Ovary (tissue), 3 donors: ENCODE measurements at regions not wholly inside any gene's neighbourhood (a gene's known extent, or its start where the extent isn't known, plus 50 kb on each side); places are given as distances from the start of the nearest gene placed in this dataset.

Experiments
- CTCF ChIP-seq, 3 donors: fragments of 450-650 bp in 2 of 3; fragments of 200-600 bp in 1 of 3; IDR thresholded peaks; one replicate each; pipeline versions ENCODE4 v1.5.1 to v1.8.0; 2016 to 2022; ENCODE audit warnings: antibody characterized with exemption in 3 of 3, mild to moderate bottlenecking in 1 of 3
- POLR2A ChIP-seq: fragments of 450-650 bp; IDR thresholded peaks from one replicate; pipeline ENCODE4 v1.6.1; 2017; ENCODE audit warnings: antibody characterized with exemption, mild to moderate bottlenecking, moderate library complexity
- donor health status: DM: no; HTN: no; CAD: no.

- TF ChIP-seq CTCF (IDR thresholded peaks at IDR 0.05) (no peak), POLR2A (no peak)
Measured at GRCh38 chr2:75321599-75321922, 122.2 kb upstream of the TACR1 start.
